ENCODE measurements at regions not wholly inside any gene's neighbourhood (a gene's known extent, or its start where the extent isn't known, plus 50 kb on each side); places are given as distances from the start of the nearest gene placed in this dataset.
"Not testable (repeated sequence)": the region's sequence is repeated elsewhere in the genome, so short reads cannot be mapped to it uniquely, and the experiment has no call there.

DNA sequence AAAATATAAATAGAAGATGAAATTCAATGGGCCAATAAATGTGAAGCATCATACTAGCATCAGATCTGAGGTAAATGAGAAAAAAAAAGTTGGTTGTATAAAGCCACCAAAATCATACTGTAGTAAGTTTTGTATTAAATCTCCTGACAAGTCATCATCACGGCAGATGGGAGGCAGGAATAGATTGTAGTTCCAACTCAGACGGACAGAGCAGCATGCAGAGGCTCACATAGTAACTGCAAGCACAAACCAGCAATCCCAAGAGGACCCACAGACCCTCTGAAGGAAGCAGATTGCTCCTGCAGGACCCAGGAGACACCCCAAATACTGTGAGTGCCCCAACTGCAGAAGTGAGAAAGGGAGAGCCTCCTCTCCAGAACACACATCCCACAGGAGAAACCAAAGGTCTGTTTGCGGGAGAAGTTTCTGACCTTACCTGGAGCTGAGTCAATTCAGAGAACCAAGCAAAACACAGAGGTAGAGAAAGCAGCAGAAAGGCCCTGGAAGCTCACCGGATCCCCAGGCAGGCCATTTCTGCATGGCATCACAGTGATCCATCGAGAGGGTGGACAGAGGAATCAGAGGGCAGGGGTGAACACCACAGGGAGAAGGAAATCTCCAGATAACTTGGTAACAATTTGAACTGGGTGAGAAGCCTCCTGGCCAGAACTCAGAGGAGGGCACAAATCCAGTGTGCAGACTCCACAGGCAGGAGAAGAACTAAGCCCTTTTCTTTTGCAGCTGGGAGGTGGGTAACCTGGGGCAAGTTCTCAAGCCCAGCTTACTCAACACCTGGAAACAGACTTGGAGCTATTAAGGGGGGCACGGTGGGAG, 141.6 kb upstream of the ARHGEF26 start:
- CTCF ChIA-PET: no interaction called here

GRCh38 chr3:153980252-153980590, 141.0 kb upstream of the ARHGEF26 start:
- TF ChIP-seq, protein P1, sequence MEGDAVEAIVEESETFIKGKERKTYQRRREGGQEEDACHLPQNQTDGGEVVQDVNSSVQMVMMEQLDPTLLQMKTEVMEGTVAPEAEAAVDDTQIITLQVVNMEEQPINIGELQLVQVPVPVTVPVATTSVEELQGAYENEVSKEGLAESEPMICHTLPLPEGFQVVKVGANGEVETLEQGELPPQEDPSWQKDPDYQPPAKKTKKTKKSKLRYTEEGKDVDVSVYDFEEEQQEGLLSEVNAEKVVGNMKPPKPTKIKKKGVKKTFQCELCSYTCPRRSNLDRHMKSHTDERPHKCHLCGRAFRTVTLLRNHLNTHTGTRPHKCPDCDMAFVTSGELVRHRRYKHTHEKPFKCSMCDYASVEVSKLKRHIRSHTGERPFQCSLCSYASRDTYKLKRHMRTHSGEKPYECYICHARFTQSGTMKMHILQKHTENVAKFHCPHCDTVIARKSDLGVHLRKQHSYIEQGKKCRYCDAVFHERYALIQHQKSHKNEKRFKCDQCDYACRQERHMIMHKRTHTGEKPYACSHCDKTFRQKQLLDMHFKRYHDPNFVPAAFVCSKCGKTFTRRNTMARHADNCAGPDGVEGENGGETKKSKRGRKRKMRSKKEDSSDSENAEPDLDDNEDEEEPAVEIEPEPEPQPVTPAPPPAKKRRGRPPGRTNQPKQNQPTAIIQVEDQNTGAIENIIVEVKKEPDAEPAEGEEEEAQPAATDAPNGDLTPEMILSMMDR (IDR thresholded peaks at IDR 0.05; ENCODE audit: control extremely low read depth, extremely low read depth, low read depth, missing control alignments): no peak
- CTCF ChIA-PET: interaction anchor here (2.0 kb wide), 1 partner anchor 10 kb away, joined by 6 read pairs; no protein-coding TSS in a partner anchor
- POLR2A ChIA-PET: no interaction called here

More for the DNA sequence above, 141.6 kb upstream of the ARHGEF26 start:
- DNase-seq (ENCODE audit: extremely low spot score): no peak
- POLR2A ChIA-PET: no interaction called here
- TF ChIP-seq, protein P1 (IDR thresholded peaks at IDR 0.05; ENCODE audit: control extremely low read depth, extremely low read depth, low read depth, missing control alignments): no peak

GRCh38 chr3:153997364-153997763, 123.8 kb upstream of the ARHGEF26 start:
- DNase-seq (ENCODE audit: extremely low spot score); CTCF ChIA-PET; POLR2A ChIA-PET: not testable (repeated sequence)

More at GRCh38 chr3:153980252-153980590, 141.0 kb upstream of the ARHGEF26 start:
- no peak for DNase-seq (ENCODE audit: extremely low spot score)

GRCh38 chr3:154003649-154004048, 117.5 kb upstream of the ARHGEF26 start:
- no peak for DNase-seq (ENCODE audit: extremely low spot score)
- CTCF ChIA-PET: no interaction called here
- TF ChIP-seq, protein P1 (IDR thresholded peaks at IDR 0.05; ENCODE audit: control extremely low read depth, extremely low read depth, low read depth, missing control alignments): no peak
- POLR2A ChIA-PET: no interaction called here

DNA sequence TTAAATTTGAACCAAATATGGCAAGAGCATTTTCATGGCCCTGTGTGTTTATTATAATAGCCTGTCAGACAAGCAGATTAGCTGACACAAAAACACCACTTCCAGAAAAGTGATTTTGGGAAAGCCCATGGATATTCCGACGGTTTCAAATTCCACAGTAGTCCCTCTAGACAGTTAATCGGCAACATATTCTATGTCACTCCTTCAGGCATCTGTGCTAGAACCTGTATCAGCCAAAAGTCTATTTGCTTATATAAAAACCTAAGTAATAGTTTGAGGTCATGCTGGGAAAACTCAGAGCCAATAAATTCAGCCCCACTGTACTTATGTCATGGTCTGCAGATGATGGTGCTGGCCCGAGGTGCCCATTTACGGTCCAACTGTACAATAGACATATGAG, 110.2 kb upstream of the ARHGEF26 start:
- ChIA-PET CTCF (no interaction called here), POLR2A (no interaction called here)
- TF ChIP-seq, protein P1 (IDR thresholded peaks at IDR 0.05; ENCODE audit: control extremely low read depth, extremely low read depth, low read depth, missing control alignments): no peak
- no peak for DNase-seq (ENCODE audit: extremely low spot score)

- no peak for DNase-seq (ENCODE audit: extremely low spot score)
- ChIA-PET CTCF (interaction anchor here (0.9 to 1.1 kb wide), 2 partner anchors 11 to 89 kb away, joined by 3 read pairs; no protein-coding TSS in a partner anchor), POLR2A (no interaction called here)
- TF ChIP-seq, protein P1 (IDR thresholded peaks at IDR 0.05; ENCODE audit: control extremely low read depth, extremely low read depth, low read depth, missing control alignments): no peak
Observed at GRCh38 chr3:154013736-154014135, 107.5 kb upstream of the ARHGEF26 start.

DNA sequence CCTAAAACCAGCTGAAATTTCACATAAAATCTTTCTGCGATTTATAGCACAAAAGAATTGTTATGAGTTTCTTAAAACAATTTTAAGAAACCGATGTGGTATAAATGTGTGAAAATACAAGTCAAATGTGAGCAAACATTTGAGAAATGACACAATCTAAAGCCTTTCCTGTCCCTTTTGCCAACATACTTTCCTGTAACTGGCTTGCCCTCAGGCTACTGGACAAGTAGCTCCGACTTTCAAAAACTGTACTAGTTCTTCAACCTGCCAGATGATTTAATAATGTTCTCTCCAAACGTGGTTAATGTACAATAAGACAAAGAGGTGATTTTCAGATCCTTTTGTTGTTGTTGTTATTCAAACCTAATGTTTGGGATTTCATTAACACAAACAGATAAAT, 105.9 kb upstream of the ARHGEF26 start:
- CTCF ChIA-PET: no interaction called here
- DNase-seq (ENCODE audit: extremely low spot score): no peak
- TF ChIP-seq, protein P1 (IDR thresholded peaks at IDR 0.05; ENCODE audit: control extremely low read depth, extremely low read depth, low read depth, missing control alignments): no peak
- POLR2A ChIA-PET: no interaction called here
